ENCODE measurements at regions not wholly inside any gene's neighbourhood (a gene's known extent, or its start where the extent isn't known, plus 50 kb on each side); places are given as distances from the start of the nearest gene placed in this dataset.

DNA sequence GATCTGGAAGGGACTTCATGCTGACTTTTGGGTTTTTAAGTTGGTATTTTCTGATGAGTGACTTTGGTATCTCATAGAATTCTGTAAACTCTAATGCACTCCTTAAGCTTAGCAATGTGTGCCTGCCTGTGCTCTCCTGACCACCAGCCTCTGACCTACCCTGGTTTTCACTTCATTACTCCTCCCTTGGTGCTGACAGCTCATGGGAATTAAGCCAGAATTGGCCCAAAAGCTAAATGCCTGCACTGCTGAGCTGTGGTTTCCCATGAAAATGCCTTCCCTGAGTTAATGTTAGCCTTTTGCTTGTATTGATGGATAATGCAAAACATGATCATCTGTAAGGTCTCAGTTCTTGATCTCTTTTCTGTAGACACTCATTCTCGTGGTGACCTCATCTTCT lies 308.0 kb downstream of the DOCK8 start:
- H3K79me2 ChIP-seq (ENCODE audit: insufficient read depth): no peaks in the 10 kb centered on the region
- H3K27me3 ChIP-seq (ENCODE audit: insufficient read depth): peaks cover 20% of the 10 kb centered on the region; the same call in 1 of the 2 replicates
- no peaks in the 10 kb centered on the region for H3K9me2 ChIP-seq
- no peak overlapping the region for H2AFZ ChIP-seq (ENCODE audit: low read depth)
- 9% methylated on average over 1 of the region's 1 CpG for WGBS (ENCODE audit: low lambda C conversion rate)
- H3K9ac ChIP-seq: no peak overlapping the region
- DNase-seq: no peak
- POLR2A ChIA-PET: no interaction called here
- TF ChIP-seq TCF12 (IDR thresholded peaks at IDR 0.05) (no peak), NRF1 (IDR thresholded peaks at IDR 0.05; ENCODE audit: low read depth, low read length) (no peak), GABPA (IDR thresholded peaks at IDR 0.05; ENCODE audit: low read depth) (no peak), MXI1 (IDR thresholded peaks at IDR 0.05; ENCODE audit: low read depth, low read length) (no peak), GATA2 (CRISPR knock-in tag; IDR thresholded peaks at IDR 0.05) (no peak), FOXJ3 (CRISPR knock-in tag; IDR thresholded peaks at IDR 0.05) (no peak), NFIC (IDR thresholded peaks at IDR 0.05; ENCODE audit: borderline replicate concordance) (no peak)
- TF ChIP-seq, protein P1, sequence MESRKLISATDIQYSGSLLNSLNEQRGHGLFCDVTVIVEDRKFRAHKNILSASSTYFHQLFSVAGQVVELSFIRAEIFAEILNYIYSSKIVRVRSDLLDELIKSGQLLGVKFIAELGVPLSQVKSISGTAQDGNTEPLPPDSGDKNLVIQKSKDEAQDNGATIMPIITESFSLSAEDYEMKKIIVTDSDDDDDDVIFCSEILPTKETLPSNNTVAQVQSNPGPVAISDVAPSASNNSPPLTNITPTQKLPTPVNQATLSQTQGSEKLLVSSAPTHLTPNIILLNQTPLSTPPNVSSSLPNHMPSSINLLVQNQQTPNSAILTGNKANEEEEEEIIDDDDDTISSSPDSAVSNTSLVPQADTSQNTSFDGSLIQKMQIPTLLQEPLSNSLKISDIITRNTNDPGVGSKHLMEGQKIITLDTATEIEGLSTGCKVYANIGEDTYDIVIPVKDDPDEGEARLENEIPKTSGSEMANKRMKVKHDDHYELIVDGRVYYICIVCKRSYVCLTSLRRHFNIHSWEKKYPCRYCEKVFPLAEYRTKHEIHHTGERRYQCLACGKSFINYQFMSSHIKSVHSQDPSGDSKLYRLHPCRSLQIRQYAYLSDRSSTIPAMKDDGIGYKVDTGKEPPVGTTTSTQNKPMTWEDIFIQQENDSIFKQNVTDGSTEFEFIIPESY (IDR thresholded peaks at IDR 0.05; ENCODE audit: borderline replicate concordance, low read depth): no peak
- TF ChIP-seq, protein P2, sequence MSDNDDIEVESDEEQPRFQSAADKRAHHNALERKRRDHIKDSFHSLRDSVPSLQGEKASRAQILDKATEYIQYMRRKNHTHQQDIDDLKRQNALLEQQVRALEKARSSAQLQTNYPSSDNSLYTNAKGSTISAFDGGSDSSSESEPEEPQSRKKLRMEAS (IDR thresholded peaks at IDR 0.05; ENCODE audit: low read depth): no peak
- H3K4me3 ChIP-seq (ENCODE audit: low read depth in 2 of 2, low read length in 1 of 2): no peak overlapping the region
- H3K36me3 ChIP-seq (replicated peaks in 1 of 2; ENCODE audit: control insufficient read depth in 1 of 2, insufficient read depth in 2 of 2, low read length in 1 of 2): no peaks in the 10 kb centered on the region
- no peaks in the 10 kb centered on the region for H3K4me1 ChIP-seq (ENCODE audit: control insufficient read depth in 1 of 2, insufficient read depth in 2 of 2, low read depth in 1 of 2, low read length in 1 of 2)
- no peak overlapping the region for H3K4me2 ChIP-seq
- CTCF ChIA-PET: no interaction called here
- no peak overlapping the region for H3K27ac ChIP-seq (ENCODE audit: low read depth in 2 of 2, low read length in 1 of 2)
- H4K20me1 ChIP-seq (ENCODE audit: insufficient read depth): no peaks in the 10 kb centered on the region
- no peaks in the 10 kb centered on the region for H3F3A ChIP-seq (replicated peaks; ENCODE audit: insufficient read depth)
- H3K9me3 ChIP-seq: no peaks in the 10 kb centered on the region

DNA sequence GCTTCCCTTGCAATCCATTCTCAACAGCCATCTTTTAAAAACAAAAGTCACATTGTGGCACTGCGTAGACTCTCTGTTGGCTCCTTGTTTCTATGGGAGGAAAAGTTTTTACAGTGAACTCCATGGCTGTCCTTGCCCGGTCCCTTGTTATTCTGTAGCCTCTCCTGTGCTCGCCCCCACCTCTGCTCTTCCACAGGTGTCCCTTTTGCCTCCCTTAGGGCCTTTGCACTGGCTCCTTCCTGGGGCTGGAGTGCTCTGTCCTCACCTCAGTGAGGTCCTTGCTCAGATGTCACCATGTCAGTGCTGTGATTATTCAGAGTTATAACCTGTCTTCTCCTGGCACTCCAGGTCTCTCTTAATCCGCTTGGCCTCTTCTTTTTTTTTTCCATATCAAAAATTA lies 308.8 kb downstream of the DOCK8 start:
- Histone ChIP-seq H3K4me1 (ENCODE audit: control insufficient read depth in 1 of 2, insufficient read depth in 2 of 2, low read depth in 1 of 2, low read length in 1 of 2) (no peaks in the 10 kb centered on the region), H3K27me3 (ENCODE audit: insufficient read depth) (peaks cover 13% of the 10 kb centered on the region; the same call in 1 of the 2 replicates), H3K27ac (ENCODE audit: low read depth in 2 of 2, low read length in 1 of 2) (no peak overlapping the region), H2AFZ (ENCODE audit: low read depth) (no peak overlapping the region), H3K4me2 (no peak overlapping the region), H3K79me2 (ENCODE audit: insufficient read depth) (no peaks in the 10 kb centered on the region), H3K9me2 (no peaks in the 10 kb centered on the region), H3K9ac (no peak overlapping the region), H4K20me1 (ENCODE audit: insufficient read depth) (no peaks in the 10 kb centered on the region), H3F3A (replicated peaks; ENCODE audit: insufficient read depth) (no peaks in the 10 kb centered on the region), H3K9me3 (no peaks in the 10 kb centered on the region), H3K4me3 (ENCODE audit: low read depth in 2 of 2, low read length in 1 of 2) (no peak overlapping the region), H3K36me3 (replicated peaks in 1 of 2; ENCODE audit: control insufficient read depth in 1 of 2, insufficient read depth in 2 of 2, low read length in 1 of 2) (no peaks in the 10 kb centered on the region)
- ChIA-PET CTCF (no interaction called here), POLR2A (no interaction called here)
- DNase-seq: no peak
- no peak for TF ChIP-seq GABPA (IDR thresholded peaks at IDR 0.05; ENCODE audit: low read depth)
- no peak for TF ChIP-seq MEF2A (IDR thresholded peaks at IDR 0.05; ENCODE audit: borderline replicate concordance, low read depth)
- no peak for TF ChIP-seq FOXJ3 (CRISPR knock-in tag; IDR thresholded peaks at IDR 0.05)
- no peak for TF ChIP-seq JUND (IDR thresholded peaks at IDR 0.05)
- TF ChIP-seq TAF1 (IDR thresholded peaks at IDR 0.05; ENCODE audit: borderline replicate concordance, low read depth, low read length): no peak
- no peak for TF ChIP-seq FOXM1 (IDR thresholded peaks at IDR 0.05; ENCODE audit: low read depth)
- TF ChIP-seq FOSL2 (IDR thresholded peaks at IDR 0.05; ENCODE audit: borderline replicate concordance, low read depth): no peak
- TF ChIP-seq, protein P3, sequence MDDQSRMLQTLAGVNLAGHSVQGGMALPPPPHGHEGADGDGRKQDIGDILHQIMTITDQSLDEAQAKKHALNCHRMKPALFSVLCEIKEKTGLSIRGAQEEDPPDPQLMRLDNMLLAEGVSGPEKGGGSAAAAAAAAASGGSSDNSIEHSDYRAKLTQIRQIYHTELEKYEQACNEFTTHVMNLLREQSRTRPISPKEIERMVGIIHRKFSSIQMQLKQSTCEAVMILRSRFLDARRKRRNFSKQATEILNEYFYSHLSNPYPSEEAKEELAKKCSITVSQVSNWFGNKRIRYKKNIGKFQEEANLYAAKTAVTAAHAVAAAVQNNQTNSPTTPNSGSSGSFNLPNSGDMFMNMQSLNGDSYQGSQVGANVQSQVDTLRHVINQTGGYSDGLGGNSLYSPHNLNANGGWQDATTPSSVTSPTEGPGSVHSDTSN (IDR thresholded peaks at IDR 0.05): no peak
- no peak for TF ChIP-seq RXRA (IDR thresholded peaks at IDR 0.05; ENCODE audit: borderline replicate concordance, low read depth)
- TF ChIP-seq NRF1 (IDR thresholded peaks at IDR 0.05; ENCODE audit: low read depth, low read length): no peak
- no peak for TF ChIP-seq RFX5 (IDR thresholded peaks at IDR 0.05; ENCODE audit: low read length)
- TF ChIP-seq RCOR1 (IDR thresholded peaks at IDR 0.05; ENCODE audit: low read length): no peak
- TF ChIP-seq YY1 (IDR thresholded peaks at IDR 0.05; ENCODE audit: low read depth): no peak
- TF ChIP-seq CHD2 (IDR thresholded peaks at IDR 0.05; ENCODE audit: low read length, partially characterized antibody): no peak
- WGBS (ENCODE audit: low lambda C conversion rate): 14% methylated on average over 4 of the region's 4 CpGs

Data from SK-N-SH (cell line).